GM18517 (cell line): ENCODE measurements at regions not wholly inside any gene's neighbourhood (a gene's known extent, or its start where the extent isn't known, plus 50 kb on each side); places are given as distances from the start of the nearest gene placed in this dataset.

Source experiments
- ATAC-seq: cut with Tn5 transposase; IDR thresholded peaks from one replicate; pipeline ENCODE4 v1.9.1; 2021; ENCODE audit warnings: mild to moderate bottlenecking, moderate library complexity; ENCODE audit not compliant: unreplicated experiment

- ATAC-seq: no peak
These were observed 298.6 kb downstream of the SEC14L1 start for GRCh38 chr17:77439189-77440018.

GRCh38 chr17:77440560-77440981 is 299.8 kb downstream of the SEC14L1 start:
- ATAC-seq: no peak

GRCh38 chr17:77441130-77441920 is 300.6 kb downstream of the SEC14L1 start:
- peak; percentile 62 for ATAC-seq

GRCh38 chr17:77441940-77442339 is 301.2 kb downstream of the SEC14L1 start:
- ATAC-seq: no peak

- ATAC-seq: no peak
These were observed 302.4 kb downstream of the SEC14L1 start for GRCh38 chr17:77442976-77443747.

- no peak for ATAC-seq
These were observed 303.0 kb downstream of the SEC14L1 start for GRCh38 chr17:77443748-77444260.

- peak; percentile 23 for ATAC-seq
These were observed 303.8 kb downstream of the SEC14L1 start for GRCh38 chr17:77444628-77444983.

- peak; percentile 2 for ATAC-seq
These were observed 304.4 kb downstream of the SEC14L1 start for GRCh38 chr17:77444984-77445759.

- no peak for ATAC-seq
These were observed 305.2 kb downstream of the SEC14L1 start for GRCh38 chr17:77445760-77446532.

GRCh38 chr17:77446940-77447634 is 306.3 kb downstream of the SEC14L1 start:
- no peak for ATAC-seq

- no peak for ATAC-seq
These were observed 308.7 kb downstream of the SEC14L1 start for GRCh38 chr17:77449373-77449907.

GRCh38 chr17:77449908-77450741 is 309.4 kb downstream of the SEC14L1 start:
- ATAC-seq: no peak

GRCh38 chr17:77450742-77451244 is 310.0 kb downstream of the SEC14L1 start:
- no peak for ATAC-seq

- ATAC-seq: no peak
These were observed 310.6 kb downstream of the SEC14L1 start for GRCh38 chr17:77451245-77451893.

- no peak for ATAC-seq
These were observed 311.4 kb downstream of the SEC14L1 start for GRCh38 chr17:77451894-77452852.
